ENCODE measurements at regions not wholly inside any gene's neighbourhood (a gene's known extent, or its start where the extent isn't known, plus 50 kb on each side); places are given as distances from the start of the nearest gene placed in this dataset.

GRCh38 chr2:182521453-182522404 lies 94.9 kb upstream of the PDE1A start:
- 76% methylated on average over 9 of the region's 9 CpGs for WGBS
- Histone ChIP-seq H3K27me3 (ENCODE audit: control insufficient read depth in 2 of 2, insufficient read depth in 1 of 2, low read length in 1 of 2) (no peaks in the 10 kb centered on the region), H3K27ac (ENCODE audit: low read depth in 1 of 2, low read length in 1 of 2) (no peak overlapping the region), H3K36me3 (ENCODE audit: control insufficient read depth in 2 of 2, insufficient read depth in 2 of 2, low read length in 1 of 2) (no peaks in the 10 kb centered on the region), H3K9me3 (ENCODE audit: control insufficient read depth in 2 of 2, insufficient read depth in 1 of 2, low read length in 1 of 2) (no peaks in the 10 kb centered on the region), H3K4me1 (ENCODE audit: control insufficient read depth in 2 of 2, insufficient read depth in 2 of 2, low read length in 2 of 2) (no peaks in the 10 kb centered on the region), H3K4me3 (ENCODE audit: low read length in 2 of 2) (no peak overlapping the region)
- DNase-seq (ENCODE audit: low read depth in 6 of 9, low spot score in 9 of 9), result no peak

DNA sequence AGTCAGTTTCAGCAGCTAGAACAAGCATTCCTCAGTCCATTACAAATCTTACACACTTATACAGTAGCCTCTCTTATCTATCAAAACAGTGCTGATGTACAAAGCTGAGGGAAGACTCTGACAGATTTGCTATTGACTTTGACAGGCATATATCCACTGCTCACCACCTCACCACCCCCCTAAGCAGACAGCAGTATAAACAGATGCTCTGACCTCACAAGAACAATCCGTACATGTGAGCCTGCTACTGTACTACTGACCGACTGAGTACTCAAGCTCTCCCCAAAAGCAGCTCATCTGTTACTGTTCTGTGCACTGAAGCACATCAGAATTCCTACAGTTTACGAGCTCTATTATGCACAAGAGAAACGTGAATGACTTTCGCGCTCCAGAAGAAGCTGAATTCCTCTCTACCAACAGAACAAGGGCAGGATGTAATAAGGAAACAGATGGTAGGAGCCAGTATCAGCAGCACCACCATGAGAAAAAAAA lies 95.6 kb upstream of the PDE1A start:
- no peak for DNase-seq (ENCODE audit: low read depth in 6 of 9, low spot score in 9 of 9)
- Histone ChIP-seq H3K4me3 (ENCODE audit: low read length in 2 of 2) (no peak overlapping the region), H3K27me3 (ENCODE audit: control insufficient read depth in 2 of 2, insufficient read depth in 1 of 2, low read length in 1 of 2) (no peaks in the 10 kb centered on the region), H3K27ac (ENCODE audit: low read depth in 1 of 2, low read length in 1 of 2) (no peak overlapping the region), H3K36me3 (ENCODE audit: control insufficient read depth in 2 of 2, insufficient read depth in 2 of 2, low read length in 1 of 2) (no peaks in the 10 kb centered on the region), H3K4me1 (ENCODE audit: control insufficient read depth in 2 of 2, insufficient read depth in 2 of 2, low read length in 2 of 2) (no peaks in the 10 kb centered on the region), H3K9me3 (ENCODE audit: control insufficient read depth in 2 of 2, insufficient read depth in 1 of 2, low read length in 1 of 2) (no peaks in the 10 kb centered on the region)
- 7% methylated on average over 6 of the region's 6 CpGs for WGBS

- DNase-seq (ENCODE audit: low read depth in 6 of 9, low spot score in 9 of 9), result no peak
- Histone ChIP-seq H3K27ac (ENCODE audit: low read depth in 1 of 2, low read length in 1 of 2) (no peak overlapping the region), H3K36me3 (ENCODE audit: control insufficient read depth in 2 of 2, insufficient read depth in 2 of 2, low read length in 1 of 2) (no peaks in the 10 kb centered on the region), H3K9me3 (ENCODE audit: control insufficient read depth in 2 of 2, insufficient read depth in 1 of 2, low read length in 1 of 2) (no peaks in the 10 kb centered on the region), H3K4me1 (ENCODE audit: control insufficient read depth in 2 of 2, insufficient read depth in 2 of 2, low read length in 2 of 2) (no peaks in the 10 kb centered on the region), H3K27me3 (ENCODE audit: control insufficient read depth in 2 of 2, insufficient read depth in 1 of 2, low read length in 1 of 2) (no peaks in the 10 kb centered on the region), H3K4me3 (ENCODE audit: low read length in 2 of 2) (no peak overlapping the region)
- 60% methylated on average over 4 of the region's 4 CpGs for WGBS
Observed at GRCh38 chr2:182522972-182523473, 96.2 kb upstream of the PDE1A start.

DNA sequence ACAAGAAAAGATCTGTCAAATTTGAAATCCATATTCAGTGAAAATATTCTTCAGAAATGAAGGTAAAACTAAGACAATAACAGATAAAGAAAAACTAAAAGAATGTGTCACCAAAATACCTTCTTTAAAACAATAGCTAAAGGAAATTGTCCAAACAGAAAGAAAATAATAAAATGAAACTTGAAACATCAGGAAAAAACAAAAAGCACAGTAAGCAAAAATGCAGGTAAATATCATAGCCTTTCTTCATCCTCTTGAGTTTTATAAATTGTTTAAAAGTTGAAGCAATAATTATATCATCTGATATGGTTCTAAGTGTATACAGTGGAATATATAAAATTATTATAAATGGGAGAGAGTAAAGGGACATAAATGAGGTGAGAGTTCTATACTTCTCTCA lies 103.8 kb upstream of the PDE1A start:
- peaks cover 0 to 3% of the 10 kb centered on the region in 2 donors for H3K9me3 ChIP-seq (ENCODE audit: control insufficient read depth in 2 of 2, insufficient read depth in 1 of 2, low read length in 1 of 2)
- no peaks in the 10 kb centered on the region for H3K36me3 ChIP-seq (ENCODE audit: control insufficient read depth in 2 of 2, insufficient read depth in 2 of 2, low read length in 1 of 2)
- no peak overlapping the region for H3K4me3 ChIP-seq (ENCODE audit: low read length in 2 of 2)
- DNase-seq (ENCODE audit: low read depth in 6 of 9, low spot score in 9 of 9), result no peak
- H3K4me1 ChIP-seq (ENCODE audit: control insufficient read depth in 2 of 2, insufficient read depth in 2 of 2, low read length in 2 of 2), result no peaks in the 10 kb centered on the region
- H3K27me3 ChIP-seq (ENCODE audit: control insufficient read depth in 2 of 2, insufficient read depth in 1 of 2, low read length in 1 of 2), result no peaks in the 10 kb centered on the region
- no peak overlapping the region for H3K27ac ChIP-seq (ENCODE audit: low read depth in 1 of 2, low read length in 1 of 2)

DNA sequence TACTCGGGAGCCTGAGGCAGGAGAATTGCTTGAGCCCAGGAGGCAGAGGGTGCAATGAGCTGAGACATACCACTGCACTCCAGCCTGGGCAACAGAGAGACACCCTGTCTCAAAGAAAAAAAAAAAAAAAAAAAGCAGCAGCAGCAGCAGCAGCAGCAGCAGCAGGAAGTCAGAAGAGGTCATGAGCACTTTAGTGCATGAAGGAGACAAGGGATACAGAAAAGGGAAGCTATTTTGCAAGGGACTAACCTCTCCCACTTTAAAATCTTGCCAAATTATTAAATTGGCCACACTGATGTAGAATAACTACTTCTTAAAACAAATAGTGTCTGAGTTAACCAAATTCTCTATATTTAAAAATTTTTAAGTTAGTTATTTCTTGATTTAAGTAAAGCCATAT lies 113.4 kb upstream of the PDE1A start:
- no peaks in the 10 kb centered on the region for H3K27me3 ChIP-seq (ENCODE audit: control insufficient read depth in 2 of 2, insufficient read depth in 1 of 2, low read length in 1 of 2)
- no peaks in the 10 kb centered on the region for H3K4me1 ChIP-seq (ENCODE audit: control insufficient read depth in 2 of 2, insufficient read depth in 2 of 2, low read length in 2 of 2)
- DNase-seq (ENCODE audit: low read depth in 6 of 9, low spot score in 9 of 9), result no peak
- no peaks in the 10 kb centered on the region for H3K36me3 ChIP-seq (ENCODE audit: control insufficient read depth in 2 of 2, insufficient read depth in 2 of 2, low read length in 1 of 2)
- H3K9me3 ChIP-seq (ENCODE audit: control insufficient read depth in 2 of 2, insufficient read depth in 1 of 2, low read length in 1 of 2), result no peaks in the 10 kb centered on the region
- WGBS, result 59% methylated on average over 1 of the region's 1 CpG
- H3K27ac ChIP-seq (ENCODE audit: low read depth in 1 of 2, low read length in 1 of 2), result no peak overlapping the region
- no peak overlapping the region for H3K4me3 ChIP-seq (ENCODE audit: low read length in 2 of 2)

- Histone ChIP-seq H3K4me3 (ENCODE audit: low read length in 2 of 2) (no peak overlapping the region), H3K27ac (ENCODE audit: low read depth in 1 of 2, low read length in 1 of 2) (no peak overlapping the region), H3K27me3 (ENCODE audit: control insufficient read depth in 2 of 2, insufficient read depth in 1 of 2, low read length in 1 of 2) (no peaks in the 10 kb centered on the region), H3K36me3 (ENCODE audit: control insufficient read depth in 2 of 2, insufficient read depth in 2 of 2, low read length in 1 of 2) (no peaks in the 10 kb centered on the region), H3K9me3 (ENCODE audit: control insufficient read depth in 2 of 2, insufficient read depth in 1 of 2, low read length in 1 of 2) (no peaks in the 10 kb centered on the region), H3K4me1 (ENCODE audit: control insufficient read depth in 2 of 2, insufficient read depth in 2 of 2, low read length in 2 of 2) (no peaks in the 10 kb centered on the region)
- DNase-seq (ENCODE audit: low read depth in 6 of 9, low spot score in 9 of 9), result no peak
Observed at GRCh38 chr2:182541268-182541667, 114.4 kb upstream of the PDE1A start.

- DNase-seq (ENCODE audit: low read depth in 6 of 9, low spot score in 9 of 9), result no peak
- no peak overlapping the region for H3K4me3 ChIP-seq (ENCODE audit: low read length in 2 of 2)
- WGBS, result 95% methylated on average over 6 of the region's 6 CpGs
- H3K27me3 ChIP-seq (ENCODE audit: control insufficient read depth in 2 of 2, insufficient read depth in 1 of 2, low read length in 1 of 2), result no peaks in the 10 kb centered on the region
- H3K4me1 ChIP-seq (ENCODE audit: control insufficient read depth in 2 of 2, insufficient read depth in 2 of 2, low read length in 2 of 2), result no peaks in the 10 kb centered on the region
- H3K36me3 ChIP-seq (ENCODE audit: control insufficient read depth in 2 of 2, insufficient read depth in 2 of 2, low read length in 1 of 2), result no peaks in the 10 kb centered on the region
- H3K9me3 ChIP-seq (ENCODE audit: control insufficient read depth in 2 of 2, insufficient read depth in 1 of 2, low read length in 1 of 2), result no peaks in the 10 kb centered on the region
- H3K27ac ChIP-seq (ENCODE audit: low read depth in 1 of 2, low read length in 1 of 2), result no peak overlapping the region
Observed at GRCh38 chr2:182542501-182543258, 115.8 kb upstream of the PDE1A start.

DNA sequence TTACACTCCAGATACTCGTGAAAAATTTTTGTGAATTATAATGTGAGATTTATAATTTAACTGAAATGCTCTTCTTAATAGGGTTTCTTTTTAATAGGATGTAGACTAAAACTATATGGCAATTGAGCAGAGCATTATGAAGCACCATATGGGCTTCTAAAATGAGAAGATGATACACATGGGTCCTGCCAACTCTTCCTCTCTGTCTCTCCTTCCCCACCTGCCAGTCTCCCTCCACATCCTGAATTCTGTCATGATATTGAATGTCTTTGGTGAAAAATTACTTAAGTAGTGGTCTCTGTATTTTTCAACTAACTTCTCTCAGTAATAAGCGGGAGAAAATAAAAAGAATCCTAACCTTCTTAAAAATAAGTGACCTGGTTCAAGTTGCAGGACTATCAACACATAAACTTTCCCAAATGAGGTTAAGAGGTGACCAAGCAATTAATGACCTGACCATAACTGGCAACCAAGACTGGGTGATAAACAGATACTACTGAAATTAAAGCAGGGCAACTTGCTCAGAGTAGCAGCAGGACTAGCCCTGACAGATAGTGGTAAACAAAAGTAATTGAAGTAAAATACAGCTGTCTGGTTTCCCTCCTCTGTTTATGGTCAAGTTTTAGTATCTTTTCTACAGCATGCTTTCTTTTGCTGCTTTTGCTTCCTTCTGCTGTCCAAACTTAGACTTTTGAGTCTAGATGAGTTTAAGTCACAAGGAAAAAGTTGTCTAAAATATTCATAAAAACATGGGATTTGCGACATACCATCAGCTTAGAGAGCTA lies 117.1 kb upstream of the PDE1A start:
- Histone ChIP-seq H3K9me3 (ENCODE audit: control insufficient read depth in 2 of 2, insufficient read depth in 1 of 2, low read length in 1 of 2) (no peaks in the 10 kb centered on the region), H3K27me3 (ENCODE audit: control insufficient read depth in 2 of 2, insufficient read depth in 1 of 2, low read length in 1 of 2) (no peaks in the 10 kb centered on the region), H3K4me3 (ENCODE audit: low read length in 2 of 2) (no peak overlapping the region), H3K27ac (ENCODE audit: low read depth in 1 of 2, low read length in 1 of 2) (no peak overlapping the region), H3K4me1 (ENCODE audit: control insufficient read depth in 2 of 2, insufficient read depth in 2 of 2, low read length in 2 of 2) (no peaks in the 10 kb centered on the region), H3K36me3 (ENCODE audit: control insufficient read depth in 2 of 2, insufficient read depth in 2 of 2, low read length in 1 of 2) (no peaks in the 10 kb centered on the region)
- WGBS, result 96% methylated on average over 3 of the region's 3 CpGs
- DNase-seq (ENCODE audit: low read depth in 6 of 9, low spot score in 9 of 9), result no peak
